ENCODE measurements at regions not wholly inside any gene's neighbourhood (a gene's known extent, or its start where the extent isn't known, plus 50 kb on each side); places are given as distances from the start of the nearest gene placed in this dataset.
"Not testable (repeated sequence)": the region's sequence is repeated elsewhere in the genome, so short reads cannot be mapped to it uniquely, and the experiment has no call there.

- DNase-seq (ENCODE audit: low read depth), result no peak
- no peak for TF ChIP-seq CTCF (IDR thresholded peaks at IDR 0.05; ENCODE audit: control insufficient read depth, extremely low read depth, insufficient read depth)
These were observed 458.8 kb downstream of the ICE1 start for GRCh38 chr5:5881294-5881693.

GRCh38 chr5:5880077-5880763, 457.7 kb downstream of the ICE1 start:
- no peak for DNase-seq (ENCODE audit: low read depth)
- no peak for TF ChIP-seq CTCF (IDR thresholded peaks at IDR 0.05; ENCODE audit: control insufficient read depth, extremely low read depth, insufficient read depth)
- no peak overlapping the region for H3K4me3 ChIP-seq (ENCODE audit: low read depth, low read length)

More at GRCh38 chr5:5881294-5881693, 458.8 kb downstream of the ICE1 start:
- H3K4me3 ChIP-seq (ENCODE audit: low read depth, low read length), result no peak overlapping the region

- DNase-seq (ENCODE audit: low read depth), result no peak
- H3K4me3 ChIP-seq (ENCODE audit: low read depth, low read length), result no peak overlapping the region
- no peak for TF ChIP-seq CTCF (IDR thresholded peaks at IDR 0.05; ENCODE audit: control insufficient read depth, extremely low read depth, insufficient read depth)
These were observed 434.9 kb downstream of the ICE1 start for GRCh38 chr5:5857396-5857795.

- TF ChIP-seq CTCF (IDR thresholded peaks at IDR 0.05; ENCODE audit: control insufficient read depth, extremely low read depth, insufficient read depth), result no peak
- DNase-seq (ENCODE audit: low read depth), result no peak
- no peak overlapping the region for H3K4me3 ChIP-seq (ENCODE audit: low read depth, low read length)
These were observed 431.6 kb downstream of the ICE1 start for GRCh38 chr5:5854087-5854486.

GRCh38 chr5:5838493-5838892, 416.0 kb downstream of the ICE1 start:
- DNase-seq (ENCODE audit: low read depth), result no peak
- no peak for TF ChIP-seq CTCF (IDR thresholded peaks at IDR 0.05; ENCODE audit: control insufficient read depth, extremely low read depth, insufficient read depth)

GRCh38 chr5:5831622-5832021, 409.1 kb downstream of the ICE1 start:
- H3K4me3 ChIP-seq (ENCODE audit: low read depth, low read length); DNase-seq (ENCODE audit: low read depth): not testable (repeated sequence)

More at GRCh38 chr5:5838493-5838892, 416.0 kb downstream of the ICE1 start:
- no peak overlapping the region for H3K4me3 ChIP-seq (ENCODE audit: low read depth, low read length)

GRCh38 chr5:5828619-5829018, 406.1 kb downstream of the ICE1 start:
- no peak for TF ChIP-seq CTCF (IDR thresholded peaks at IDR 0.05; ENCODE audit: control insufficient read depth, extremely low read depth, insufficient read depth)
- no peak for DNase-seq (ENCODE audit: low read depth)
- H3K4me3 ChIP-seq (ENCODE audit: low read depth, low read length), result no peak overlapping the region
